ENCODE measurements at regions not wholly inside any gene's neighbourhood (a gene's known extent, or its start where the extent isn't known, plus 50 kb on each side); places are given as distances from the start of the nearest gene placed in this dataset.

DNA sequence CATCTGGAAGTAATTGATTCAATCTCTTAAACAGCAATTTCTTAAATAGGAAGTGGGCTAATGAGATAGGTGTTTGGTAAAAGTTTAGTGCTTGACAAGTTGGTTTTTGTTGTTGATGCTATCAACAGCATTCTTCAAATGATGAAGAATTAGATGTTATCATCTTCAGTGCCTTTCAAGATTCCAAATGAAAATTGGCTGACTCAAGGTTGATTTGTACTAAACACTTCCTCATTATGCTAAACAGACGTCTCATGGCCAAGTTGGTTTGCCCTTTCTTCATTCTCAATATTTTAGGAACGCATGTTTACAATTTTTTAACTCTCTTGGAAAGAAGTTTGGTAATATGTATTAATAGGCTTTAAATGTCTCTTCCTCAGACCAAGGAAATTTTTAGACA is 86.0 kb downstream of the MID1IP1 start:
- no peak for DNase-seq (ENCODE audit: extremely low read depth, low read depth)
- TF ChIP-seq, protein P1, sequence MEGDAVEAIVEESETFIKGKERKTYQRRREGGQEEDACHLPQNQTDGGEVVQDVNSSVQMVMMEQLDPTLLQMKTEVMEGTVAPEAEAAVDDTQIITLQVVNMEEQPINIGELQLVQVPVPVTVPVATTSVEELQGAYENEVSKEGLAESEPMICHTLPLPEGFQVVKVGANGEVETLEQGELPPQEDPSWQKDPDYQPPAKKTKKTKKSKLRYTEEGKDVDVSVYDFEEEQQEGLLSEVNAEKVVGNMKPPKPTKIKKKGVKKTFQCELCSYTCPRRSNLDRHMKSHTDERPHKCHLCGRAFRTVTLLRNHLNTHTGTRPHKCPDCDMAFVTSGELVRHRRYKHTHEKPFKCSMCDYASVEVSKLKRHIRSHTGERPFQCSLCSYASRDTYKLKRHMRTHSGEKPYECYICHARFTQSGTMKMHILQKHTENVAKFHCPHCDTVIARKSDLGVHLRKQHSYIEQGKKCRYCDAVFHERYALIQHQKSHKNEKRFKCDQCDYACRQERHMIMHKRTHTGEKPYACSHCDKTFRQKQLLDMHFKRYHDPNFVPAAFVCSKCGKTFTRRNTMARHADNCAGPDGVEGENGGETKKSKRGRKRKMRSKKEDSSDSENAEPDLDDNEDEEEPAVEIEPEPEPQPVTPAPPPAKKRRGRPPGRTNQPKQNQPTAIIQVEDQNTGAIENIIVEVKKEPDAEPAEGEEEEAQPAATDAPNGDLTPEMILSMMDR (IDR thresholded peaks at IDR 0.05; ENCODE audit: low read depth, low read length) = no peak

DNA sequence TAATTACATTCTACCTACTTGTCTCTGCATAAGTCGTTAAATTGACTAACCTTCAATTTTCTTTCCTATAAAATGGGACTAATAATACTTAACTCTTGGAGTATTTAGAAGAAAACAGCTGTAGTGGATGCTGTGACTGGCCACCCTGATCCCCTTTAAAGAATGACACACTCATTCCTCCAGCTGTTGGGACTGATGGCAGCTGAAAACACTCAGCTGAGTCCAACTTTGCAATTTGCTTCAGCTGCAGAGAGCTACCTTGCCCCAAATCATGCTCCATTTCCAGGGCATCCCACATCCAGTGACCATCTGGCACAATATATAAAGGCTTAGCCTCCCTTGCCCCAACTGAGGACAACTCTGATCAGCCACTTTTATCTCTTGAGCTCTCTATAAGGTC is 89.1 kb downstream of the MID1IP1 start:
- DNase-seq (ENCODE audit: extremely low read depth, low read depth) = no peak
- TF ChIP-seq, protein P1 (IDR thresholded peaks at IDR 0.05; ENCODE audit: low read depth, low read length) = no peak

DNA sequence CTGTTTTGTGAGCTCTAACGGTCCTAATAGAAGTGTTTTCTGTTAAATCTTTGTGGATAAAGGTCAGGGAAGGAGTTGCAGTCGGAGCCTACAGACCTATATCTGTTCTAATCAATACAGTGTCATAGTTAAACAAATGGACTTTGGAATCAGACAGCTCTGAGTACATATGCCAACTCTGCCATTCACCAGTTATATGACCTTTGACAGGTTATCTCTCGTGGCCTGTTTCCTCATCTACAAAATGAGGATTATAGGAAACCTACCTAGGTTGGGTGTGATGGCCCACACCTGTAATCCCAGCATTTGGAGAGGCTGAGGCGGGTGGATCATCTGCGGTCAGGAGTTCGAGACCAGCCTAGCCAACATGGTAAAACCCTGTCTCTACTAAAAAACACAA is 89.7 kb downstream of the MID1IP1 start:
- TF ChIP-seq, protein P1 (IDR thresholded peaks at IDR 0.05; ENCODE audit: low read depth, low read length) = no peak
- no peak for DNase-seq (ENCODE audit: extremely low read depth, low read depth)

DNA sequence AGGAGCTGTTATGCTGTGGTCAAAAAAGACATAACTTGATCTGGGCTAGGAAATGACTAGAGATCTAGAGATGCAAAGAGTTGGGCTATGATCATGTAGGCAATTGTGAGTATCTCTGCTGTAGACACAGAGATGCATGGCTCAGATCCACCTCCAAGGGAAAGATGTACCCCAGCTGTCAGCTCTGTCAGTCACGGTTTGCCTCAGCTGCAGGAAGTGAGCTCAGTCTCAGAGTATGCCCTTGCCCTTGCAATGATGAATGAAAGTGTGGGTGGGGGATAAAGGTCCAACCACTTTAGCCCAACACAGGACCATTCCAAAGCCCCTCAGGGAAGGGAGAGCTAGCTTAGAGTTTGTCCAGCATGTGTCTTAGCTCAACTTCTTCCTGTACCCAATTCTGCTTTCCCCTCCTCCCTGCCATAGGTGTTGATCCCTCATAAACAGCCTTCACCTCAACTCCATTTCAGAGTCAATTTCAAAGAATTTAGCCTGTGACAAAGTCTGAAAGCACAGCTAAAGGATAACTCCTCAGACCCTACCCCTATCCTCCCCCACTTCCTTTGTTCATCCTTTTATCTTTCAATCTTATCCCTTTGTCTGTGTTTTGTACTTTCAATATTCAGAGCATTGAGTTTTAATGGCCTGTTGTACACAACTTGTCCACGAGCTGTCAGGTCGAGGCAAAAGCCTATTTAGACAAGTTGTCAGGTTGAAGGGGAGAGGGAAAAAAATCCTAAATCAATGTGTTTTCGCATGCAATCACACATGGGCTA is 90.6 kb downstream of the MID1IP1 start:
- TF ChIP-seq, protein P1 (IDR thresholded peaks at IDR 0.05; ENCODE audit: low read depth, low read length) = no peak
- no peak for DNase-seq (ENCODE audit: extremely low read depth, low read depth)

DNA sequence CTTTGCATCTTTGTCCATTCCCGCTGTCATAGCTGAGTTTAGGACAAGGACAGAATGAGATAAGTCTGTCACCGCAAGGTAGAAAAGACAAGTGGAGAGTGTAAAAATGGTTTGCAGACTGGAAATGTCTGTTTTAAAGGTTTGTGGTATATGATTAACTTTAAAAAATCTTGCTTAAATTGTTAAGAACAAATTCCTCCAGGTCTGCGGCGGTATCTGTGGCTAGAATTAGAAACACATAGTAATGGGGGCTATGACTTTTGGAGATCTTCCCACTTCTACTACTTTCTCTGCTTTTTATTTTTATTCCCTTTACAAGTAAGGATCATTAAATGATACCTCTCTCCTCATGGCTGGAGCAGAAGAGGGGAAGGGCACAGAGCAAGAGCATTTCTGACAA is 92.2 kb downstream of the MID1IP1 start:
- TF ChIP-seq, protein P1 (IDR thresholded peaks at IDR 0.05; ENCODE audit: low read depth, low read length) = no peak
- DNase-seq (ENCODE audit: extremely low read depth, low read depth) = no peak

DNA sequence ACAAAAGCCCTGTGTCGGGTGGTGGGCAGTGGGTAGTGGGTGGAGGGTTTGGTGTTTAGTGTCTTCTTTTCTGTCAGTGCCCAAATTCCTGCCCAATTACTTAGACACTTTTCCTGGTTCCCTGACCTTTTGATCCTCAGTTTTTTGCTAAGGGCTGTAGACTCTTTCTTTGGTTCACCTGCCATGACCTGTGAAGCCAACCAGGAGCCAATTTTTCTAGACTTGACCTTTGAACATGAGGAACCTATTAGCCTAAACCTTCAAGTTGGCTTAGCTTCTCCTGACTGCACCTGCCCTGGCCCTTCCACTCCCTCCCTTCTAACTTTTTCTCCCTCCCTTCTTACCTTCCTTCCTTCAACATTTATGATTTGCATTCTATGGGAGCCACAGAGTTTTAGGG is 94.5 kb downstream of the MID1IP1 start:
- TF ChIP-seq, protein P1 (IDR thresholded peaks at IDR 0.05; ENCODE audit: low read depth, low read length) = no peak
- DNase-seq (ENCODE audit: extremely low read depth, low read depth) = no peak

DNA sequence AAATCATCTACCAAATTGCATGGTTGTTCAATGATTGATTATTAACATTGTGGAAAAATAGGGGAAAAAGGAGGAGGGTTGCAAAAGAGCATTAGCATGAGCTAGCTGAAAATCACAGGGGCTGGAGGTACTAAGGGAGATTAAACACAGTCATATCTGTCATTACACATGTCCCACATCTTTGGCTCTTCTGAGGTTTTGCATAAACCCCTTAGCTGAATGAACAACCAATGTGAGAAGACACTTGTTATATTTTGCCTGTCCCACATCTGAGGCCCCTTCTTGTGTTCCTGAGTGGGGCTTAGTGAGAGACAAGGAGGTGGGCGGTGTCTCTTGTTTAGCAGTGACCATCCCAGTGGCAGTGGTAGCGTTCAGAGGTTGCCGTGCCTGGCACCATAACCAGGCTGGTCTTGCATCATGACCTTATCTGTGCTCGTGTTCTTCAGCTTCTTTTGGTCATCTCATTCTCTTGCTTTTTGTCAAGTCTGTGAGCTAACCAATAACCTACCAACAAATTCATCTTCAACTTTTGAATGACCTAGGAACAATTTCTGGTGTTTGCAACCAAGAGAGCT is 95.6 kb downstream of the MID1IP1 start:
- TF ChIP-seq, protein P1 (IDR thresholded peaks at IDR 0.05; ENCODE audit: low read depth, low read length) = no peak
- DNase-seq (ENCODE audit: extremely low read depth, low read depth) = no peak

All from AG09319 (cell line).